Large intestine (tissue), 3 donors: ENCODE measurements at regions not wholly inside any gene's neighbourhood (a gene's known extent, or its start where the extent isn't known, plus 50 kb on each side); places are given as distances from the start of the nearest gene placed in this dataset.
"Not testable (repeated sequence)": the region's sequence is repeated elsewhere in the genome, so short reads cannot be mapped to it uniquely, and the experiment has no call there.

Source experiments
- DNase-seq, 2 donors: peaks; one replicate each; pipeline versions ENCODE4 v3.0.0 to v3.0.0-alpha.2; 2013
- H3K27ac ChIP-seq: one replicate; pipeline ENCODE4 v1.5.1; 2013; ENCODE audit warnings: low read length
- H3K27me3 ChIP-seq: 2 replicates; pipeline ENCODE4 v1.6.1; 2013; ENCODE audit warnings: low read length; ENCODE audit not compliant: control insufficient read depth, insufficient read depth
- H3K36me3 ChIP-seq: 2 replicates; pipeline ENCODE4 v1.6.1; 2013; ENCODE audit warnings: low read length; ENCODE audit not compliant: control insufficient read depth, insufficient read depth
- H3K4me1 ChIP-seq: one replicate; pipeline ENCODE4 v1.6.1; 2013; ENCODE audit warnings: low read length; ENCODE audit not compliant: control insufficient read depth, insufficient read depth
- H3K4me3 ChIP-seq: one replicate; pipeline ENCODE4 v1.5.1; 2013; ENCODE audit warnings: low read length
- H3K9me3 ChIP-seq: one replicate; pipeline ENCODE4 v1.6.1; 2013; ENCODE audit warnings: mild to moderate bottlenecking, low read depth, low read length, moderate library complexity; ENCODE audit not compliant: control insufficient read depth
- WGBS: methylation state at CpG from one replicate; pipeline ENCODE4 v1.1.5; 2013; ENCODE audit warnings: low lambda C conversion rate; ENCODE audit not compliant: insufficient coverage; 5-methylcytosine and 5-hydroxymethylcytosine counted together

DNA sequence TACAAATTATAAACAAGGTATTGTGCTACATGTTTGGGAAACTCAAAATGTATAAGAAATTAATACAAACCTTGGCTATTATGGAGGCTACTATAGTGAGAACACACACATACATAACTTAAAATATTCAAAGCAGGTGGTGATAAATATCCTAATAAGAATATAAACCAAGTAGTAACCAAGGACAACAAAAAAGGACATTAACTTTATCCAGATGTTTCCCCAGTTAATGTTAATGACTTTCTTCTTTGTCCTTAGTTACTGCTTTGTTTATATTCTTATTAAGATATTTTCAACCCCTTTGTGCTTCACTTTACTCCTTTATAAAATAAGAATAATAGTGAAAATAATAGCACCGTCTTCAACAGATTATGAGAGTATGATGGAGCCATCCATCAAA, 241.6 kb downstream of the CALCRL start:
- DNase-seq: no peak
- Histone ChIP-seq H3K27ac (no peak overlapping the region), H3K36me3 (no peaks in the 10 kb centered on the region), H3K9me3 (no peaks in the 10 kb centered on the region), H3K4me3 (no peak overlapping the region), H3K27me3 (no peaks in the 10 kb centered on the region), H3K4me1 (no peaks in the 10 kb centered on the region)
- WGBS: 75% methylated on average over 1 of the region's 1 CpG

DNA sequence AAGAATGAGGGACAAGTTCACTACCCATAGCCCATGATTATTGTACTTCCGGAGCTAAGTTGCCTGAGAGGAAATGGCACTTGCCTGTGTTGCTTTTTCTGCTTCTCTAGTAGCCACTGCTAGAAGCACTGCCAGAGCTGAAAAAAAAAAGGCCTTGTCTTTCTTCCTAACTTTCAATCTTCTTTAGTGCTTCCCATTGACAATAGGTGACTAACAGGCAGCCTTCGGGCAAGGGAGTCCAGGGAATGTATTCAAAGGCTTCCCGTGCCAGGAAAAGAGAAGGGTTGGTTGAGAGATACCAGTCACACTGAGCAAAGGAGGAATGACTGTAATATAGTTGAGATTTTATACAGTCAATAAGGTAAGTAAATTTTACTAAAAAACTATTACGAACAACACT, 242.0 kb downstream of the CALCRL start:
- Histone ChIP-seq H3K27me3 (no peaks in the 10 kb centered on the region), H3K27ac (no peak overlapping the region), H3K36me3 (no peaks in the 10 kb centered on the region), H3K4me3 (no peak overlapping the region), H3K9me3 (no peaks in the 10 kb centered on the region), H3K4me1 (no peaks in the 10 kb centered on the region)
- no peak for DNase-seq
- 81% methylated on average over 4 of the region's 4 CpGs for WGBS

DNA sequence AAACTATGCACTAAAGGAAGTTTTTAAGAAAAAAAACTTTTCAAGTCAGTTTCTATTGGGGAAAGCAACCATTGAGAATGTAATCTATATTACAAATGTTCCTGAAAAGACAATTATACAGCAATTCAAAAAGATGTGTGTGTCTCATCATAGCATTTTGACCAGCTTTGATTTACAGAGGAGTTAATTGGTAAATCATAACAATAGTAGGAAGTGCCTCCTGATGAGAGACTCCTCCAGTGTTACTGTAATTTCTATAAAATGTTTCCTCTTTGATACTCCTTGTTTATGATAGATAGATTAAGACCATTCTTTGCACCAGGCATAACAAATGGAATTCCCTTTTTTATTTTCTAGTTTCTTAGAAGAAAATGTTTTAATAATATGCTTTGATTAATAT, 249.9 kb downstream of the CALCRL start:
- Histone ChIP-seq H3K36me3 (no peaks in the 10 kb centered on the region), H3K27me3 (no peaks in the 10 kb centered on the region), H3K9me3 (no peaks in the 10 kb centered on the region), H3K27ac (no peak overlapping the region), H3K4me1 (no peaks in the 10 kb centered on the region), H3K4me3 (no peak overlapping the region)
- DNase-seq: no peak

DNA sequence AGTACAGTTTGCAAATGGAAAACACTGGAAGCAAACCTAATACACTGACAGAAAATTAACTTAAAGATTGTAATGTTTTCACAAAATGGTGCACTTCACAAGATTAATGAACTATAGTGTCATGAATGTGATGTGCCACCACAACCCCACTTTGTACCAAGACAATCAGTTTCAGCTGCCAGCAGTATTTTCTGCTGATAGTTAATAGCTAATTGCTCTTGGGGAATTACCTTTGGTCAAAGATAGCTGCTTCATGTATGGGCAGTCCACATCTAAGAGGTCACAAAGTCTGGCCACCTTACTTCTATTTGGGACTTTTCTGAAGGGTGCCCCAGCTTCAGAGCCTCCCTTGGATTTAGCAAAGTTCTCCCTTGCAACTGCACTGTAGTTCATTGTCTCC, 254.0 kb downstream of the CALCRL start:
- Histone ChIP-seq H3K9me3 (no peaks in the 10 kb centered on the region), H3K4me1 (no peaks in the 10 kb centered on the region), H3K36me3 (no peaks in the 10 kb centered on the region), H3K27me3 (no peaks in the 10 kb centered on the region), H3K27ac (no peak overlapping the region), H3K4me3 (no peak overlapping the region)
- no peak for DNase-seq

DNA sequence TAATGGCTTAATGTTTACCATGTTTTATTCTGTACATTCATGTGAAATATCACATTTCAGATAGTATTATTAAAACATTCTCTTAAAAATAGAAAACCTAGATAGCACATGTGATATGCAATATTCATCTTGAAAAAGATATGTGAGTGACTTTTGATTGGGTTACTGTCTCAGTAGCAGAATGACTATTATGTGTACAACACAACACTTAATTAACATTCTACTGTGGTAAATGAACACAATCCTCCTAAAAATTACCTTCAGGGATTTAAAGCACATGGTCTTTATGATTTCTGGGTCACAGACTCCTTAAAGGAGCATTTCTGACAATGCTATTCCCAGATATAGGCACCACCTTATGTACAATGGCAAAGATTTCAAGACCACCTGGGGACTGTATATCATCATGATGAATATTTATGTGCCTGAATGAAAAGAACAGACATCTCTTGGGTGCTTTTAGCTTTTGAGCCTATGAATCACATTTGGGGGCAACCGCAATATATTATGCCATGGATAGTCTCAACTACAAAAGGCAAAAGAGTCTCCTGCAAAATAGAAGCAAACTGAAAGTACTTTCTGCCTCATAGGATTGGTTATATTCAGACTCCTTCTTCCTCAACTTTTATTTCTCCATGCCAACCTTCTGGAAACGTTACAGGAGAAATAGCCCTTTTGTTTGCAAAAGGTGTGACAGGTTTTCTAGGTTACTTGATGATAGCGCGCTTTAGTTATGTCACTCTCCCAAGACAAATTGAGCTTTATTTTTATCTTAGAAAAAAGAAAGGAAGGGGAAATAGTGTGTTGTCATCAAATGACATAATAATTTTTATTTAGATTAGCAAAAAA, 259.0 kb downstream of the CALCRL start:
- Histone ChIP-seq H3K4me3 (no peak overlapping the region), H3K9me3 (no peaks in the 10 kb centered on the region), H3K27me3 (no peaks in the 10 kb centered on the region), H3K4me1 (no peaks in the 10 kb centered on the region), H3K27ac (no peak overlapping the region), H3K36me3 (no peaks in the 10 kb centered on the region)
- 34% methylated on average over 4 of the region's 4 CpGs for WGBS
- DNase-seq: peak in 1 of 2 donors; percentile 18

DNA sequence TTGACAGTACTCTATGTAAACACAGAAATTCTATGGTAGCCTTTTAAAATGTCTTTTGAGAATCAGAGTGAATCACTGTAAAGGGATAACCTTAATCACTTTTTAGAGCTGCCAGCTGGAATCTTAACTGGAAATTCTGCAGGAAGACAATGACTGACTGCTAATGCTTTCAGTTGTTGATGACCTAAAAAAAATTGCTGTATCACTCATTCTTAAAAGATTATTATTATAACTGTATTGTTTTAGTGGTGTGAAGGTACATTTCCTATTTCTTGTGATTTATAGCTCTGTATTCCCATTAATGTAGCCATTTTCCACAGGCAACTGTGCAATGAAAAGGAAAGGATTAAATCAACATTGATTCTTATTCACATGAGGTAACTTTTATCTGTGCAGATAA, 260.5 kb downstream of the CALCRL start:
- no peak for DNase-seq
- H3K36me3 ChIP-seq: no peaks in the 10 kb centered on the region
- H3K4me3 ChIP-seq: no peak overlapping the region
- H3K4me1 ChIP-seq: no peaks in the 10 kb centered on the region
- H3K27ac ChIP-seq: no peak overlapping the region
- H3K27me3 ChIP-seq: no peaks in the 10 kb centered on the region
- no peaks in the 10 kb centered on the region for H3K9me3 ChIP-seq

DNA sequence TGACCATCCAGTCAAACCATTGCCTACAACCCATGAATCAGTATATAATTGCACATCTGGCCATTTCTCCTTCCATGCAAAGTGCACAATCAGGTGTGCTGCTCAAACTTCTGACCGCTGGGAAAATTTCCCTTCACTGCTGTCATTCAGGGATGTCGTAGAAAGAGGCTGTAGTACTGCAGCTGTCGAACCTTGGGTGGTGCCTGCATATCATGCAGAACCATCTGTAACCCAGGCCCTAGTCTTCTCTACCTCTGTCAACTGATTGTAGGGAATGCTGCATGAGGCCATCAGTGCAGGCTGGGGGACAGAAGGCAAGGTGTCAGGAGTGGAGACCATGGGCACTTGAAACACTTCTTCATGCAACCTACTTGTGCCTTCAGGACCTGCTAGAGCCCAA, 267.5 kb downstream of the CALCRL start:
- Histone ChIP-seq H3K27me3 (no peaks in the 10 kb centered on the region), H3K4me3 (no peak overlapping the region), H3K27ac (no peak overlapping the region), H3K9me3 (no peaks in the 10 kb centered on the region), H3K36me3 (no peaks in the 10 kb centered on the region), H3K4me1 (no peaks in the 10 kb centered on the region)
- no CpG with 5 or more reads among the region's 3 CpGs for WGBS
- no peak for DNase-seq

DNA sequence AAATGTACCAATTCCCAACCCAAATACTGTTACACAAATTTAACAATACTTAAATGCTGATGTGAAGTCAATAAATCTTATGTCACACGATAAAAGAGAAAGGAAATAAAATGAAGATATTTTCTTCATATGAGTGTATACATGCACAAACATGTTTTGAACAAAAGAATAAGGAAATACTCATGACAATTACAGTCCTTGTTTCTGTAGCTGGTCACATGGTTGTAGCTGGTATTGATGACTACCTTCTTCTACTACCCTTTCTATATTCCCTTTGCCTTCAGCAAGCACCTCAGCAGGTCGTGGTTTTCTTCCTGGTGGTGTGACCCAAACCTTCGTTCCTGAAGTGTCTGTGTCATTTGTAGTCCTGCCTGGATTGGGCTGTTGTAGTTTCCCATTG, 269.2 kb downstream of the CALCRL start:
- not testable (repeated sequence) for H3K27ac ChIP-seq, DNase-seq, H3K27me3 ChIP-seq, H3K4me1 ChIP-seq, H3K36me3 ChIP-seq, H3K9me3 ChIP-seq, H3K4me3 ChIP-seq
- WGBS: 38% methylated on average over 1 of the region's 3 CpGs

DNA sequence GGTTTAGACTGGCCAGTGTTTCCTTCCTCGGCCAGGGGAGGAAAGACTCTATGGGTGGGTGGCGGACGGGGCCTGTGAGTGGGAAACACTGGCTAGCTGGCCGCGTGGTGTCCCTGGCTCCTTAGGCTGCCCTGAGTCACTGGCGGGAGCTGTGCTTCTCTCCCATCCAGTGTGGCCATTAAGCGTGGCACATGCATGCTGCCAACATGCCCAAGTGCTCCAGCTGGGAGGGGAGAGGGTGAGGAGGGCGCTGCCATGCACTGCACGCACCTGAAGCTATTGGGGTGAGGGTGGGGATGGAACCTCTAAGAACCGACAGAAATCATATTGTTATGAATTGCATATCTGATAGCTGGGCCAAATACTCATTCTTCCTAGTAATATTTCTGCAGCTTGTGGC, 270.8 kb downstream of the CALCRL start:
- Histone ChIP-seq H3K9me3 (no peaks in the 10 kb centered on the region), H3K36me3 (no peaks in the 10 kb centered on the region), H3K27ac (no peak overlapping the region), H3K4me1 (no peaks in the 10 kb centered on the region), H3K4me3 (no peak overlapping the region), H3K27me3 (no peaks in the 10 kb centered on the region)
- DNase-seq: no peak
- WGBS: no CpG with 5 or more reads among the region's 10 CpGs

DNA sequence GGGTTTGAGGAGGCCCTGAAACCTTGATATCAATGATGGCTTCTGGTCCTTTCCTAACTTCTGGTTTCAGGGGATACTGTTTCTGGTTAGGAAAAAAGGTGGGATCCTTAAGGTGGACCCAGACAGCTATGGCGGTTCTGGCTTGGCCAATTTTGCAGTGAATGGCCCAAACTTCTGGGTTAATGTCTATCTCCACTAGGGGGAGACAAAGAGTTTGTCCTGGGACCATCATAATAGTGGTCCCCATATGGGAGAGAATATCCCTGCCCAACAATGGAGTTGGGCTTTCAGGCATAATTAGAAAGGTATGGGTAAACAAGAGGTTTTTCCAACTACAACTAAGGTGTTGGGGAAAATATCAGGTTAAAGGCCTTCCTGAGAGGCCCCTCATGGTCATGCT, 273.5 kb downstream of the CALCRL start:
- H3K4me3 ChIP-seq: no peak overlapping the region
- H3K4me1 ChIP-seq: no peaks in the 10 kb centered on the region
- no peaks in the 10 kb centered on the region for H3K9me3 ChIP-seq
- H3K27ac ChIP-seq: no peak overlapping the region
- no peaks in the 10 kb centered on the region for H3K36me3 ChIP-seq
- no CpG with 5 or more reads among the region's 1 CpG for WGBS
- no peaks in the 10 kb centered on the region for H3K27me3 ChIP-seq
- no peak for DNase-seq

DNA sequence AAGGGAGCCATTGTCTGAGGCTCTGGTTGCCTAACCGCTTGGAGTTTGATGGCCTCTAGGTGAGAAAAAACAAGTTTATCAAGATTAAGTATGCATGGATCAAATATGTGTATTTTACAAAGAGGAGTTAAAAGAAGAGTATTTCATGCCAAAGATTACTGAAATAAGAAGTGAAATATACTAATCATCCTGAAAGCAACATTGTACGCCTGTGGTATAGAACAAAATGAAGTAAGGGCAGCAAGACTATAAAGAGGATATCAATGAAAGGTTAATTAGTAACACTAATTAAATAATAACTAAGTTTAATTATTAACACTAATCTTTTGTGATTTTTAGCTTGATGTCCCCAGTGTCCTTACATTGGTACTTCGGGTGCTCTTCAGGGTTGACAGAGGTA, 276.7 kb downstream of the CALCRL start:
- Histone ChIP-seq H3K27ac (no peak overlapping the region), H3K36me3 (no peaks in the 10 kb centered on the region), H3K27me3 (no peaks in the 10 kb centered on the region), H3K4me1 (no peaks in the 10 kb centered on the region), H3K9me3 (no peaks in the 10 kb centered on the region), H3K4me3 (no peak overlapping the region)
- 0% methylated on average over 1 of the region's 3 CpGs for WGBS
- no peak for DNase-seq
